GM19372 (cell line): ENCODE measurements at regions not wholly inside any gene's neighbourhood (a gene's known extent, or its start where the extent isn't known, plus 50 kb on each side); places are given as distances from the start of the nearest gene placed in this dataset.

Source experiments
- ATAC-seq: cut with Tn5 transposase; IDR thresholded peaks from one replicate; pipeline ENCODE4 v1.9.1; 2021; ENCODE audit warnings: mild to moderate bottlenecking, low read depth, moderate library complexity; ENCODE audit not compliant: unreplicated experiment

DNA sequence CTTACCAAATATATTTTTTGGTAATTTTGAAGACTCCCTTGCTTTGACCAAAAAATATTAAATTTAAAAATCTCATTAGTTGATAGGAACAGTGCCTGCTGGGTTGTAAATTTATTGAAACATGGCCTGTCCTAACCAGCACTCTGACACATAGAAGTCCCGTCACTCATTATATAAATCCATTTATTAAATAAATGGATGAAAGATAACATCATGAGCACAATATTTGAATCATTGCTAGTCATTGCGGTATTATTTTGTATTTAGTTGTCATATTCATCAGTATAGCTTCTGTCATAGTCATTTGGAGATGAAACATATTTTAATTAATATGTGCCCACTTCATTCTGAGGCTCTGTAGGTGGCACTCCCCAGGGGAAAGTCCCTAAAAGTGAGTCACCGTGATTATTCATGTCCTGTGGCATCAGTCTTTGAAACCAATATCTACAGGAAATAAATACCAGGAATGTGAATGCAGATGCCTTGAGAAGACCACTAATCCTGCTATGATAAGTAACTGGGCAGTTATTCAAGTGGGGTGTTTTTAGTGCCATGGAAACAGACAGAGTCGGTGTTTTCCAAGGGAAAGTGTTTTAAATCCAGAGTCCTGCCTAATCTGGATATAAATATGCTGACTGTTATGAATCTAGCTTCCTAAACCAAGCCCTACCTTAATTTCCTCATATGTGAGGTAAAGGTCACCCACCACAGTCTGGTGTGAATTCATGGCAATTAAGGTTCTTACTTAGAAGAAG, 302.0 kb downstream of the DUSP10 start:
- ATAC-seq, result no peak

- no peak for ATAC-seq
Measured at GRCh38 chr1:221440658-221441057, 301.2 kb downstream of the DUSP10 start.

DNA sequence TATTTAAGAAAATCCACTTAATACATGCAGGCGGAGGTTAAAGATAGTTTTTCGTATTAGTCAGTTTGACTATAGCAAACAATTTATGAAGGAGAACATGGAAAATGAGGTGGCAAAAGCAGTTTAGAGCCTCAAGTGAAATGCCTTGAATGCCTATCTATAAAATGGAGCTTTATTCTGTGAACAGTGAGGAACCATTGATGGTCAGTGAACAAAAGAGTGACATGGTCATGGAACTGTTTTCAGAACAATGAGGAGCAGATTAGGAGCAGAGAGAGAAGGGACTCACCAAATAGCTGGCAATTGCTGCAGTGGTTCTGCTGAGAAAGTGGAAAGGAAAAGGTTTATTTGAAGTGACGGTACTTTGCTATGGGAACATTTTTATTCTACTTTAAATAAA, 299.8 kb downstream of the DUSP10 start:
- ATAC-seq, result no peak

- no peak for ATAC-seq
Measured at GRCh38 chr1:221444346-221444745, 297.5 kb downstream of the DUSP10 start.

DNA sequence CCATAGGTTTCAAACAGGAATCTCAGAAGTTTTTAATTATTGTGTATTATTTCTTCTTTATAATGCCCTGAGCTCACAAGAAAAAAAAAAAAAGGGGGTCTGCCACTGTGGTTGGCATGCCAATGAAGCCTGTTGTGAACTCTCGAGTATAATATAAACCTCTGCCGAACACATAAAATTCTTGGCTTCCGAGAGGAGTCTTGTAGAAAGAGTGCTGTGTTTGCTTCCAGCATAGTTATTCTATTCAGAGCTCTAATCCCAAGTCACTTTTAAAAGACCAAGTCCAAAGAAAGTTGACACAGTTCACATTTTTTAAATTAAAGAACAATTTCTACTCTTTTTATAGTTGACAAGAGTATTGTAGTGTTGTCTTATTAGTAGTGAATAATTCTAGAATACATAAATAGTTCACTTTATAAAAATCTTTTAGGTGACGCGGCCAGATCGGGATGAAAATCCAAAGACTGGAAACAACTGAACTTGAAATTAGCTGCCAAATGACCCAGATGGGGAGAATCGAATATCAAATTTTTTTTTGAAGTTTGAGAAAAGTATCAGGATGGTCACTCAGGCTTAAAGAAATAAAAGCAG, 293.2 kb downstream of the DUSP10 start:
- no peak for ATAC-seq

GRCh38 chr1:221449194-221449593, 292.7 kb downstream of the DUSP10 start:
- no peak for ATAC-seq

- ATAC-seq, result no peak
Measured at GRCh38 chr1:221449801-221450470, 292.0 kb downstream of the DUSP10 start.

- no peak for ATAC-seq
Measured at GRCh38 chr1:221451741-221452140, 290.1 kb downstream of the DUSP10 start.

- no peak for ATAC-seq
Measured at GRCh38 chr1:221454096-221454495, 287.8 kb downstream of the DUSP10 start.

DNA sequence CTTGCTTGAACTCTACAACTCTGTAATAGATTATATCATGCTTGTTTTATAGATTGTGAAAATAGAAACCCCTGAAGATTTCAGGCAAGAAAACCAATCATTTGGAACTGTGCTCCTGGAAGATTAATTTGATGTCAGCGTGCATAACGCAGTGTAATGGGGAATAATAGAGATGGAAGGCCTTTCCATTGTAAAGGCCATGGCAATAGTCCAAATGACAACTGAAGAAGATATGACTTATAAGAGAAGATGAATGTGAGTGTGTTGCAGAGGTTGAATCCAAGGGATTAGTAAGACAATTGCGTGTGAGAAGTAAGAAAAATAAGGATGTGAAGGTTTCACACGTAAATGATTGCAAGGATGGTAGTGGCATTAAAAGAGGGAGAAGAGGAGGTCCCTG, 285.0 kb downstream of the DUSP10 start:
- no peak for ATAC-seq

GRCh38 chr1:221457685-221458446, 284.0 kb downstream of the DUSP10 start:
- no peak for ATAC-seq

DNA sequence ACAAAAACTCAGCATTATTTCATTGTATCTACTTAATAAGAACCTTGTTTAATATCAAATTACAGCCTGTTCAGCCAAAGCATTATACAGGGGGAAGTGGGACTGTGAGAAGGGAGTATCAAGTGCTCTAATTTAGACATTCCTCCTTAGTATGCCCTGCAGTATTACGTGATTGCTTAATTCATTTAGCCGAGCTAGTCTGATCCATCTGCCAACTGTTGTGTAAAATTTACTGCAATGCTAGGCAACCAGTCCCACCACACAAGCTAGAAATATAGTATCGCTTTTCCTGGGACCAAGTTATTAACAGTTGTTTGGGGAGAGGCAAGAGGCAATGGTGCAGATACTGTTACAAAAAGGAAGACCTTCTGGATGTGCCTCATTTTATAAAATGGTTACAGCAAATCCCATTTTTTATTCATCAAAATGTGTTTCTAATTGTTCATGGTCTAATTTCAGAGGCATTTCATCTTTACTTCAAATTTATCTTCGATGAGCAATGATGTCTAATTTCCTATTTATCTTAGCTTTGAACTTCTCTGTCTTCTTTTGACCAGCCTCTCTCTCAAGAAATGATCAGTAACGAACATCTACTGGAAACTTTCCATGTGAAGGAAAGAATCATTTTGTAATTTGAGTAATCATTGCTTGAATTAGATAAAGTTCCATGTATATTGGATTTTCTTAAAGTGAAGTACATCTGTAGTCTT, 283.3 kb downstream of the DUSP10 start:
- no peak for ATAC-seq

- ATAC-seq, result no peak
Measured at GRCh38 chr1:221459558-221459957, 282.3 kb downstream of the DUSP10 start.

GRCh38 chr1:221462345-221462744, 279.5 kb downstream of the DUSP10 start:
- ATAC-seq, result no peak

- no peak for ATAC-seq
Measured at GRCh38 chr1:221468546-221468945, 273.3 kb downstream of the DUSP10 start.

DNA sequence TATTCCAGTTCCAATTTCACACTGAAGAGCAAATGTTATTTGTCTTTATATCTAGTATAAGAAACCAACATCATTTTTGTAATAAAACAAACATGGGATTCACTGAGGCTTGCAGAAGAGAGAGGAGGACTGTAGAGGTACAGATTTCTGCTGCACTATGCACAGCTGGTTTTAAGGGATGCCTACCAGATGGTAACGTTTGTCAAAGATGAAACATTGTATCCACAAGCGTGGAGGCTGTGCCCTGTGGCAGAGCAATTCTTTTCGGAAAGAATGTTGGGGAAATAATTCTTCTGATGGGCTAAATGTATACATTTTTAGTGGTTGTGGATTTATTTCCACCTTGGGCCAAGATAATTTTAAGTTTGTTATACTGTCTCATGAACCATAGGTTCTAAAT, 272.4 kb downstream of the DUSP10 start:
- ATAC-seq, result no peak

GRCh38 chr1:221470000-221470698, 271.7 kb downstream of the DUSP10 start:
- no peak for ATAC-seq

- no peak for ATAC-seq
Measured at GRCh38 chr1:221473411-221473810, 268.5 kb downstream of the DUSP10 start.

- ATAC-seq, result no peak
Measured at GRCh38 chr1:221477252-221477651, 264.6 kb downstream of the DUSP10 start.
